ENCODE measurements at regions not wholly inside any gene's neighbourhood (a gene's known extent, or its start where the extent isn't known, plus 50 kb on each side); places are given as distances from the start of the nearest gene placed in this dataset.

DNA sequence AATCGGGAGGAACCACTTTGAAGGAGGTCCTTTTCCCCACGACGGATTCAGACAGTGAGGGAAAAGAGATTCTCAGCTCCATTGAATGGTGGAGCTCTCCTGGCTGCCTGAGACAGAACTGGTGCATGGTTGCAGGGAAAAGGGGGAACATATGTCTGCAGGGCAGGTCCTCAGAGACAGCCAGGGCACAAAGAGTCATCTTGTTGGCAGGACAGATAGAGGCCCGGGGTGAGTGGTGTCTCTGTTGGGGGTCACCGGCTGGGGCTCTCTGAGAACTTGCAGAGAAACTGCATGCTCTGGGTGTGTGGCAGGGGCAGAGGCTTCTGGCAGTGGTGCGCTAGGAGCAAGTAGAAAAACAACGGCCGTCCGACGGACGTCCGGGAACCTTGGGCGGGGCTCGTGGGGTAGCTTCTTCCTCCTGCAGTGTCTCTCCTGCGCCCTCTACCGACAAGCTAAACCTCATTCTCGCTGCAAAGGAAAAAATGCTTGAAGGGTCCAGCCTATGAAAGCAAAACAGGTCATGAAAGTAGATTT lies 94.3 kb downstream of the CDCA7 start (continued):
- TF ChIP-seq SSRP1 (CRISPR knock-in tag; IDR thresholded peaks at IDR 0.05) (no peak), ZNF225 (CRISPR knock-in tag; IDR thresholded peaks at IDR 0.05) (no peak), SP4 (CRISPR knock-in tag; IDR thresholded peaks at IDR 0.05) (peak; percentile 63; the same call in 1 of the 2 replicates), ZBTB42 (CRISPR knock-in tag; IDR thresholded peaks at IDR 0.05) (no peak), ZSCAN22 (CRISPR knock-in tag; IDR thresholded peaks at IDR 0.05) (no peak), MXD4 (CRISPR knock-in tag; IDR thresholded peaks at IDR 0.05) (no peak), DNMT3B (CRISPR knock-in tag; conservative IDR thresholded peaks at IDR 0.05) (no peak), SATB2 (CRISPR knock-in tag; IDR thresholded peaks at IDR 0.05) (no peak), ETV6 (CRISPR knock-in tag; conservative IDR thresholded peaks at IDR 0.05) (no peak), ZNF263 (CRISPR knock-in tag; IDR thresholded peaks at IDR 0.05) (no peak), SNAI1 (CRISPR knock-in tag; IDR thresholded peaks at IDR 0.05; ENCODE audit: borderline replicate concordance) (no peak), REXO4 (CRISPR knock-in tag; IDR thresholded peaks at IDR 0.05; ENCODE audit: borderline replicate concordance) (no peak), SOX5 (CRISPR knock-in tag; IDR thresholded peaks at IDR 0.05; ENCODE audit: borderline replicate concordance) (no peak; the same call in 1 of the 2 replicates), LCORL (IDR thresholded peaks at IDR 0.05) (no peak), LCORL (CRISPR knock-in tag; IDR thresholded peaks at IDR 0.05) (no peak), ZNF558 (CRISPR knock-in tag; IDR thresholded peaks at IDR 0.05; ENCODE audit: borderline replicate concordance) (no peak), ZNF615 (CRISPR knock-in tag; IDR thresholded peaks at IDR 0.05; ENCODE audit: borderline replicate concordance) (no peak), SMAD9 (CRISPR knock-in tag; IDR thresholded peaks at IDR 0.05) (no peak), ZFP36L1 (CRISPR knock-in tag; IDR thresholded peaks at IDR 0.05) (peak; percentile 41; the same call in 1 of the 2 replicates), PCBP2 (optimal IDR thresholded peaks at IDR 0.05; ENCODE audit: low read depth, low read length, poor library complexity, severe bottlenecking) (no peak), SAFB2 (CRISPR knock-in tag; IDR thresholded peaks at IDR 0.05; ENCODE audit: borderline replicate concordance, low read depth) (0 out of 2 replicates have a peak, but pooled peaks have one; percentile 51), ZEB1 (IDR thresholded peaks at IDR 0.05; ENCODE audit: insufficient replicate concordance, low read depth) (no peak)
- TF ChIP-seq, protein P1, sequence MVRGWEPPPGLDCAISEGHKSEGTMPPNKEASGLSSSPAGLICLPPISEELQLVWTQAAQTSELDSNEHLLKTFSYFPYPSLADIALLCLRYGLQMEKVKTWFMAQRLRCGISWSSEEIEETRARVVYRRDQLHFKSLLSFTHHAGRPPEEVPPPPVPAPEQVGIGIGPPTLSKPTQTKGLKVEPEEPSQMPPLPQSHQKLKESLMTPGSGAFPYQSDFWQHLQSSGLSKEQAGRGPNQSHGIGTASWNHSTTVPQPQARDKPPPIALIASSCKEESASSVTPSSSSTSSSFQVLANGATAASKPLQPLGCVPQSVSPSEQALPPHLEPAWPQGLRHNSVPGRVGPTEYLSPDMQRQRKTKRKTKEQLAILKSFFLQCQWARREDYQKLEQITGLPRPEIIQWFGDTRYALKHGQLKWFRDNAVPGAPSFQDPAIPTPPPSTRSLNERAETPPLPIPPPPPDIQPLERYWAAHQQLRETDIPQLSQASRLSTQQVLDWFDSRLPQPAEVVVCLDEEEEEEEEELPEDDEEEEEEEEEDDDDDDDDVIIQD (CRISPR knock-in tag; IDR thresholded peaks at IDR 0.05; ENCODE audit: low read depth), result peak; percentile 53; the same call in 1 of the 2 replicates
- TF ChIP-seq, protein P2, sequence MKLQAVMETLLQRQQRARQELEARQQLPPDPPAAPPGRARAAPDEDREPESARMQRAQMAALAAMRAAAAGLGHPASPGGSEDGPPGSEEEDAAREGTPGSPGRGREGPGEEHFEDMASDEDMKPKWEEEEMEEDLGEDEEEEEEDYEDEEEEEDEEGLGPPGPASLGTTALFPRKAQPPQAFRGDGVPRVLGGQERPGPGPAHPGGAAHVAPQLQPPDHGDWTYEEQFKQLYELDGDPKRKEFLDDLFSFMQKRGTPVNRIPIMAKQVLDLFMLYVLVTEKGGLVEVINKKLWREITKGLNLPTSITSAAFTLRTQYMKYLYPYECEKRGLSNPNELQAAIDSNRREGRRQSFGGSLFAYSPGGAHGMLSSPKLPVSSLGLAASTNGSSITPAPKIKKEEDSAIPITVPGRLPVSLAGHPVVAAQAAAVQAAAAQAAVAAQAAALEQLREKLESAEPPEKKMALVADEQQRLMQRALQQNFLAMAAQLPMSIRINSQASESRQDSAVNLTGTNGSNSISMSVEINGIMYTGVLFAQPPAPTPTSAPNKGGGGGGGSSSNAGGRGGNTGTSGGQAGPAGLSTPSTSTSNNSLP (IDR thresholded peaks at IDR 0.05; ENCODE audit: low read depth, low read length), result no peak
- TF ChIP-seq, protein P3, sequence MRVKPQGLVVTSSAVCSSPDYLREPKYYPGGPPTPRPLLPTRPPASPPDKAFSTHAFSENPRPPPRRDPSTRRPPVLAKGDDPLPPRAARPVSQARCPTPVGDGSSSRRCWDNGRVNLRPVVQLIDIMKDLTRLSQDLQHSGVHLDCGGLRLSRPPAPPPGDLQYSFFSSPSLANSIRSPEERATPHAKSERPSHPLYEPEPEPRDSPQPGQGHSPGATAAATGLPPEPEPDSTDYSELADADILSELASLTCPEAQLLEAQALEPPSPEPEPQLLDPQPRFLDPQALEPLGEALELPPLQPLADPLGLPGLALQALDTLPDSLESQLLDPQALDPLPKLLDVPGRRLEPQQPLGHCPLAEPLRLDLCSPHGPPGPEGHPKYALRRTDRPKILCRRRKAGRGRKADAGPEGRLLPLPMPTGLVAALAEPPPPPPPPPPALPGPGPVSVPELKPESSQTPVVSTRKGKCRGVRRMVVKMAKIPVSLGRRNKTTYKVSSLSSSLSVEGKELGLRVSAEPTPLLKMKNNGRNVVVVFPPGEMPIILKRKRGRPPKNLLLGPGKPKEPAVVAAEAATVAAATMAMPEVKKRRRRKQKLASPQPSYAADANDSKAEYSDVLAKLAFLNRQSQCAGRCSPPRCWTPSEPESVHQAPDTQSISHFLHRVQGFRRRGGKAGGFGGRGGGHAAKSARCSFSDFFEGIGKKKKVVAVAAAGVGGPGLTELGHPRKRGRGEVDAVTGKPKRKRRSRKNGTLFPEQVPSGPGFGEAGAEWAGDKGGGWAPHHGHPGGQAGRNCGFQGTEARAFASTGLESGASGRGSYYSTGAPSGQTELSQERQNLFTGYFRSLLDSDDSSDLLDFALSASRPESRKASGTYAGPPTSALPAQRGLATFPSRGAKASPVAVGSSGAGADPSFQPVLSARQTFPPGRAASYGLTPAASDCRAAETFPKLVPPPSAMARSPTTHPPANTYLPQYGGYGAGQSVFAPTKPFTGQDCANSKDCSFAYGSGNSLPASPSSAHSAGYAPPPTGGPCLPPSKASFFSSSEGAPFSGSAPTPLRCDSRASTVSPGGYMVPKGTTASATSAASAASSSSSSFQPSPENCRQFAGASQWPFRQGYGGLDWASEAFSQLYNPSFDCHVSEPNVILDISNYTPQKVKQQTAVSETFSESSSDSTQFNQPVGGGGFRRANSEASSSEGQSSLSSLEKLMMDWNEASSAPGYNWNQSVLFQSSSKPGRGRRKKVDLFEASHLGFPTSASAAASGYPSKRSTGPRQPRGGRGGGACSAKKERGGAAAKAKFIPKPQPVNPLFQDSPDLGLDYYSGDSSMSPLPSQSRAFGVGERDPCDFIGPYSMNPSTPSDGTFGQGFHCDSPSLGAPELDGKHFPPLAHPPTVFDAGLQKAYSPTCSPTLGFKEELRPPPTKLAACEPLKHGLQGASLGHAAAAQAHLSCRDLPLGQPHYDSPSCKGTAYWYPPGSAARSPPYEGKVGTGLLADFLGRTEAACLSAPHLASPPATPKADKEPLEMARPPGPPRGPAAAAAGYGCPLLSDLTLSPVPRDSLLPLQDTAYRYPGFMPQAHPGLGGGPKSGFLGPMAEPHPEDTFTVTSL (CRISPR knock-in tag; IDR thresholded peaks at IDR 0.05; ENCODE audit: borderline replicate concordance), result no peak

Data from HepG2 (cell line).